GM21737 (cell line): ENCODE measurements at regions not wholly inside any gene's neighbourhood (a gene's known extent, or its start where the extent isn't known, plus 50 kb on each side); places are given as distances from the start of the nearest gene placed in this dataset.
A peak's percentile ranks its signal among the peaks of the same experiment; 100 is the strongest.

ENCODE experiments used
- ATAC-seq: cut with Tn5 transposase; IDR thresholded peaks from one replicate; pipeline ENCODE4 v1.9.1; 2021; ENCODE audit warnings: mild to moderate bottlenecking, moderate library complexity; ENCODE audit not compliant: unreplicated experiment

GRCh38 chr6:165917576-165917975, 250.1 kb downstream of the TBXT start:
- no peak for ATAC-seq

- no peak for ATAC-seq
These were observed 252.2 kb upstream of the PDE10A start for GRCh38 chr6:165915022-165915770.

DNA sequence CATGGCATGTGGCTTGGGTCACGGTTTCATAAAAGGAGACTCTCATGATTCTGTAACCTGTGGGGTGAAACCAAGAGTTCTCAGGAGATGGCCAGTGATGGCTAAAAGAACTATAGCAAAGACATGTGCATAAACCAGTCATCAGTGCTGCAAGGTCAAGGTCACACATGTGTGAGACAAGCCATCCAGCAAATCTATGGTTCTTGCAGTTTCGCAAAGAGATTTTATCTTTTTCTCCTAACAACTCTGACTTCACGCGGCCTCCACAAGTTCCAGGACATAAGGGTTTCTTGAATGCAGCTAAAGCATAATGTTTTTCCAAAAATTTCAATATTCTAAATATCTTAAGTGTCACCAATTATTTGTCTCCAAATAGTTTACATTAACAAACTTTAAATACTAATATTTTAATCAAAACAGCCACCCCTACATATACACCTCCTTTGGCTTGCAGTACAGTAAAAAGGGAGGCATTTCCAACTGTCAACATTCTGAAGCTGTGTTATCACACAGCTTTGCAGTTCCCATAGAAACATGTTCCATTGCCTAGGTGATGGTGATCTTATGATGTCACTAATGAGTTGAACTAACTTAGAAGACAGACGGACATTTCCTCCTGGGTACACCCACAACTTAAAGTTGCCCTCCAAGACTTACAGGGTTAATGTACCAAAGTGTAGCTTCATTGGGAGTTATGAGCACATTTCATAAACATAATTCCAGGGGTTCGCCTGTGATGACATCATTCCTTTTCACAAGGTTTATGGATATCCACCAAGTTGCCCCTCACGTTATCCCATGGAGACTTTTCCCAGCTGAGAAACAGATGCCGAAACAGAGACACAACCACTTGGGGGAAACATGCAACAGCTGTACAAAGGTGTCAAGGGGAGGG, 250.9 kb upstream of the PDE10A start:
- ATAC-seq: no peak

GRCh38 chr6:165910184-165910966, 247.3 kb upstream of the PDE10A start:
- no peak for ATAC-seq

- no peak for ATAC-seq
These were observed 243.7 kb upstream of the PDE10A start for GRCh38 chr6:165906736-165907135.

GRCh38 chr6:165905744-165906143, 242.7 kb upstream of the PDE10A start:
- ATAC-seq: no peak

DNA sequence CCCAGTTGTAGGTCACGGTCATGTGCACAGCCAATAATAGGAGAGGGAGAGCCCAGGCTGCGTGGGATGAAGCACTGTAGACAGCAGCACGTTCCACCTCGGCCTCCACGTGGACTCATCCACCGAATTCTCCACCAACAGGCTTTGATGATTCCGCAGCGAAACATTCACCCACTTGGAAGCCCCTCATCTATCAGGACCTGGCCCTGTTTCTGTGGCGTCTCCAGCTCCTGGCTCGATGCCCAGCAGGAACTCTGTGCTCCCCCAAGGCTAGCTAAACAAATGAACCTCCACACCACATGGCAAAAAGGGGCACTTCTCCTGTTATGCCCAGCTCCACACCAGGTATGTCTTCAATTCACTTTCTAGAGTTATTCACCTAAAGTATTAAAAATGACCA, 237.9 kb upstream of the PDE10A start:
- ATAC-seq: no peak

- no peak for ATAC-seq
These were observed 236.6 kb upstream of the PDE10A start for GRCh38 chr6:165899611-165900010.

DNA sequence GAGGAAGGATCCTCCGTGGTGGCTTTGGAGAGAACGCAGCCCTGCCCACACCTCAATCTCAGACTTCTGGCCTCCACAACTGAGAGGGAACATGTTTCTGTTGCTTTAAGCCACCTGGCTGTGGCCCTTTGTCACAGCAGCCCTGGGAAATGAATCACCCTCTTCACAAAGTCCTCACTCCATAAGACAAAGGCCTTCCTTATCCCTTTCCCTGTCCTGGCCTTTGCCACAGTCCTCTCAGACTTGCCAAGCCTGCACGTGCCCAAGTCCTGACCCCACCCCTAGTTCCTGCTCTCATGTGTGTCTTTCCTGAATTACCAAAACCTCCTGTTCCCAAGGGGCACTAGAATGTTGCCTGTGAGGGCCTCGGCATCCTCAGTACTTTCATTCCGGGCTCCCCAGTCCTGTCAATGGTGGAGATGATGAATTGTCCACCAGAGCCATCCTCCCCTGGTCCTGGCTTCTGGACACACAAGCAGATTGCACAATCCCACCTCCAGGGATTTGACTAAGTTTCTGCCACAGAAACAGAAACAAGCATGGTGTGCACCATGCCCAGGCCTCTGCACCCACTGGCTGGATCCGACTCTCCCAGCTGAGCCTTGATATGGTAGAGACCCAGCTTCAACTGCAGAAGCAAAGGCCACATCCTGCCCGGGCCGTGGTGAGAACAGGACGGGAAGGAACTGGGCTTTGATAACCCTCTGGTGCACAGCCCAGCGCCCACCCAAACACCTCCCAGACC, 232.6 kb upstream of the PDE10A start:
- ATAC-seq: no peak

GRCh38 chr6:165894171-165894825, 231.3 kb upstream of the PDE10A start:
- no peak for ATAC-seq

- ATAC-seq: no peak
These were observed 230.4 kb upstream of the PDE10A start for GRCh38 chr6:165893431-165893830.

DNA sequence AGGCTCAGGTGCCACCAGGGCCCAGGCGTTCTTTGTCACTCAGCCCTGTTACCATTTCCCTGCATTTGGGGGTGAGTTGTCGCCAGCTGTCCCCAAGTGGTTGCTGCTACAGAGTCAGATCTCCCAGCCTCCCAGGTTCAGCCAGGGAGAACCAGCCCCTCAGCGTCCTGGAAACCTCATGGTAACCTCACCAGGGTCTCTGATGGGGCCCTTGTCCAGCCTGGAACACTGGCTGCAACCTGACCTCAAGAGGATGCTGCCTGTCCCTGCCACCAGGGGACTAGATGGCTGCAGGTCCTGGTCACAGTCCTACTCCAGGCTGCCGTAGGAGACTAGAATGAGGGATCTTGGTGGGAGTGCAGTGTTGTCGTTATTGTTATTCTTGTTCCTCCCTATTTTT, 228.3 kb upstream of the PDE10A start:
- ATAC-seq: no peak

GRCh38 chr6:165890404-165890735, 227.3 kb upstream of the PDE10A start:
- no peak for ATAC-seq

GRCh38 chr6:165889636-165890403, 226.8 kb upstream of the PDE10A start:
- no peak for ATAC-seq

DNA sequence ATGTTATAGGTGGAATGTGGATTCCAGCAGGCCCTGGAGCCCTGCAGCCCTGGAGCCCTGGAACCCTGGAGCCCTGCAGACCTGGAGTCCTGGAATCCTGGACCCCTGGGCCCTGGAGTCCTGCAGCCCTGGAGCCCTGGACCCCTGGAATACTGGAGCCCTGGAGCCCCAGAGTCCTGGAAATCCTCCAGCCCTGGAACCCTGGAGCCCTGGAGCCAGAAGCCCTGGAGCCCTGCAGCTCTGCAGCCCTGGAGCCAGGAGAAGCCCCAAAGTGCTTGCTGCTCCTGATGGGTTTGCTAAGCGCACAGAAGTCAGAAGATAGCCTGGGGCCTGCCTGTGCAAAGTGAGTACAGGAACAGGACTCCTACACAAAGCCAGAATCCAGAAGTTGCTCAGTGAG, 223.1 kb upstream of the PDE10A start:
- ATAC-seq: no peak

DNA sequence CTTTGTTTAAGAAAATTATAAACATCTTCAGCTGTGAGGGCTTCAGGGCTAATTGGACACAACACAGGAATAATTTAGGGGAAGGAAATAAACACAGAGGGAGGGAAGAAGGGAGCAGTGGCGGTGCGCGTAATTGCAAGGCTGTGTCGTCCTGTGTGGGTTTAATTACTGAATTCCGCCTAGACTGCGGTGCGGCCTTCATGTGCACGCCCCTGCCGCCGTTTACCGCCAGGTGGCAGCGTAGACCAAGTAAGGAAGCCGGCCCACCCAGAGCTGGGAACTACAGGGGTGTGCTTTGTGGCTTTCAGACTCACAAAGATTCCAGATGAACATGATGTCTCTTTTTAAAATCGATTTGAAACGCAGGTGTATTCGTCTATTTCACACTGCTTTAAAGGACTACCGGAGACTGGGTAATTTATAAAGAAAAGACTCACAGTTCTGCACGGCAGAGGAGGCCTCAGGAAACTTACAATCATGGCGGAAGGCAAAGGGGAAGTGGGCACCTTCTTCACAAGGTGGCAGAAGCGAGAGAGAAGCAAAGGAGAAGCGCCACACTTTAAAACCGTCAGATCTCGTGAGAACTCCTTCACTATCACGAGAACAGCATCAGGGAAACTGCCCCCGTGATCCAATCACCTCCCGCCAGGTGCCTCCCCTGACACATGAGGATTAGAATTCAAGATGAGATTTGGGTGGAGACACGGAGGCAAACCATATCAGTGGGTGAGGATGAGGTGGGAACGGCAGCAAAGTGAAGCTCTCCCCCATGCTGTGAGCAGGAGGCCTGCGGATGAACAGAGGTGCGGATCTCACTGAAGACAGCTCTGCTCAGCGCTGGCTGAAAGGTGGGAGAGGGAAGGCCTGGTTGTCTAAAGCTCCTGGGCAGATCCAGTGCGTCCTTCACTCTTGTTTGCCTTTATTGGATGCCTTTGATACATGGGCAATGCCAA, 222.0 kb upstream of the PDE10A start:
- ATAC-seq: peak; percentile 95

DNA sequence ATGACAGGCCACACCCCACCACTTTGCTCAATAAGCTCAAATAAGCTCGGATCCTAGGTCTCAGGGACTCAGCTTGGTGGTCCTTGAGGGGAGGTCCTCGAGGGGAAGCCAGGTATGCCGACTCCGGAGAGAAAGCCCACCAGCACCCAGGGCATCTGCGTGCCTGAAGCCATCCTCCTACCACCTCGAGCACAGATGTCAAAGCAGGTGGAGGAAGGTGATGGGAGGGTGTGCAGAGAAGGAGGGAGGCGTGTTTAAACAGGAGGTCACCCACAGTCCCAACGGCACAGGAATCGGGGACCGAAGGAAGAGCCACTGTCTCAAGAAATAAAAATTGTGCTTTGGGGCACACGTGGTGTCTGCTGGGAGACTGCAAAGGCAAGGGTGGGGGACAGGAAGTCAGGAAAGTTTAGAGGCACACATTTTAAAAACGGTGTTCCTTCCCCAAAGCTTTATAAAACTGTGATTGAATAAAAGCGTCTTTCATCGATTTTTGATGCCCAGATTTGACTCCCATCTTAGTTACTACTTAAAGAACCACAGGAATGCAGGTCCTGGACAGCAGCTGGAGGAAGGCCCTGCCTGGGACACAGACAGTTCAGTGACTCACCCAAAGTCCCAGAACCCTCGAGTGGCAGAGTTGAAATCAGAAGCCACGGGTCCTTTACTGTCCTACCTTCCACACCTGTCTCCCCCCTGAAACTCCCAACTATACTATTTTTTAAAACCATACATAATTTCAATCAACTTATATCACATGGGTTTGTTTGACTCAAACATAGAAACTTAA, 221.0 kb upstream of the PDE10A start:
- ATAC-seq: no peak

- no peak for ATAC-seq
These were observed 218.8 kb upstream of the PDE10A start for GRCh38 chr6:165881806-165882205.
